GM21515 (cell line): ENCODE measurements at regions not wholly inside any gene's neighbourhood (a gene's known extent, or its start where the extent isn't known, plus 50 kb on each side); places are given as distances from the start of the nearest gene placed in this dataset.

Experiments
- ATAC-seq: cut with Tn5 transposase; IDR thresholded peaks from one replicate; pipeline ENCODE4 v1.9.1; 2021; ENCODE audit not compliant: unreplicated experiment

DNA sequence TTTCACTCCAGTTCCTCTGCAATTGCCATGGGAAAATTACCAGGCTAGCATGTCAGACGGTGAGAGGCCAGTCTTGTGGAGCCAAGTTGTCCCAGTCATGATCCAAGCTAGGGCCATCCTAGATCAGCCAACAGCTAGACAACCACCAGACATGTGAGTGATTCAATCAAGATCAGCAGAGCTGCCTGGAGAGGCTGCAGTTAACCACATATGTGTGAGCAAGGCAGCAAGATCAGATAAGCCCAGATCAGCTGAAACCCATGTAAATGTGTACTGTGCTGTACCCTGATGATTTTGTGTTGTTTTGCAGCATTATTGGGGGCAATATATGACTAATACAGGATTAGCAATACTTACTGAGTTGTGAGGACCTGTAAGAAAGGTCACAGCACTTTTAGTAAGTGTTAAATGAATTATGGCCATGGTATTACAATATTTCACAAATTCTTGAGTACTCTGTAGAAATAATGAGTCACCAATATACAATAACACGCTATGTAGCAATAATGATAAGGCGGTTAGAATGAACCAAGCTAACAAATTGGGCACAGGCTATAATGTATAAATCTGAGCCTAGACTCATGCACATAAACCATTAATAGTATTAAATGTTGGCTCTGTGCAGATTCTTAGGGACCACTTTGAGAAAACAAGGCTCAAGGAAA is 91.4 kb downstream of the SUDS3 start:
- no peak for ATAC-seq

- ATAC-seq, result no peak
Observed at GRCh38 chr12:118472940-118473339, 96.6 kb downstream of the SUDS3 start.

- ATAC-seq, result no peak
Observed at GRCh38 chr12:118480235-118480634, 103.9 kb downstream of the SUDS3 start.

DNA sequence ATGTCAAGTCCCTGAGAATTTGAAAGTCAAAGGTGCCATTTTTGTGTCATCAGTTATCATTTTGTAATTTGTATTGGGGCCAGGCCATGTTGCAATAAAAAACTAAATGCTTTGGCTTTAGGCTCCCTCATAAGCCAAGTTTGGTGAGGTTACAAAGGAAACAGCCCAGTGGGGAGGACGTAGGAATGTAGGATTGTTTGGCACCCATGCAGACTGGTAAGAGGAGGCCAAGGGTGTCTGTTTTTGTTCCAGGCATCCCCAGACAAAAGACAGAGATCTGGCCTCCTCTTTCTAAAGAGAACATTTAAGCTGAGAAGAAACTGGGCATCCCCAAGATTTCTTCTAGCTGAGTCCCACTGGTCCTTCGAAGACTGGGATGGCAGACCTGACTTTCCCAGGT is 111.7 kb downstream of the SUDS3 start:
- ATAC-seq, result no peak

DNA sequence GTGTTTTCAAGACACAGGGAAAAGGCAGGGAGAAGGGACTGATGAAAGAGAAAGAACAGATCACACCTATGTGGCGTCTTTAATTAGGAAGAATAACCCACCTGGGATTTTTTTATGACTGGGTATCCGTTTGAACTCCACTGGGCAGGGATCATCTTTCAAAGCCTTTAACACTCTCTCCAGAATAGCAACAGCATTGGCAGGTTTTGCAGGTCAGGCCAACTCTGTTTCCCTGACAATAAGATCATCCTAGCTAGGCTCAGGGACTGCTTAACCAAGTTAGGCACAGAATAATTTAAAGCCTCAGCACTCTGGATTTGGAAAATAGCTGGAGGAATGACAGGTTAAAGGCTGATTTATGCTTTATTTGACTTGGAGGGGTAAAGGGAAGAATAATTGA is 117.6 kb downstream of the SUDS3 start:
- no peak for ATAC-seq

DNA sequence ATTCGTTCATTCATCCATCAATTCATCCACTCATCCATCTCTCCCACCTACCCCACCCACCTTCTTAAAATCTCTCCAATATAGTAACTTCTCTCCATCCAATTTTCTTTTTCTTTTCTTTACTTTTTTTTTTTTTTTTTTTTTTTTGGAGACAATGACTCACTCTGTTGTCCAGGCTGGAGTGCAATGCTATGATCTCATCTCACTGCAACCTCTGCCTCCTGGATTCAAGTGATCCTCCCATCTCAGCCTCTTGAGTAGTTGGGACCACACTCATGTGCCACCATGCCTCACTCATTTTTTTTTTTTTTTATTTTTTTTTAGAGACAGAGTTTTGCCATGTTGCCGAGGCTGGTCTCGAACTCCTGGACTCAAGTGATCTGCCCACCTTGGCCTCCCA is 118.4 kb downstream of the SUDS3 start:
- ATAC-seq, result no peak

DNA sequence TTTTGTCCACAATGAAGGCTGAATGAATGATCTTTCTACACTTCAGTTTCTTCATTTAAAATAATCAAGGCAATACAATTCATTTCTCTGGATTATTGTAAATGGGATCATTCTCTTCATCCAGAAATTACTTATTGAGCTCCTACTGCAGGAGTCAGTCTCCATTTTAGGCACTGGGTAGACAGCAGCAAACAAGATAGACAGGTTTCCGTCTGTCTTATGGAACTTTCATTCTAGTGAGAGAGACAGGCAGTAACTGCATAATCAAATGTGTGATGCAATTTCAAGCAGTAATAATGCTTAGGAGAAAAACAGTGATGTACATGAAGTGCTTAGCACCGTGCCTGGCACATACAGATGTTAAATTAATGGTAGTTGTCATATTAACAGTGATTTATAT is 118.9 kb downstream of the SUDS3 start:
- ATAC-seq, result no peak

- ATAC-seq, result no peak
Observed at GRCh38 chr12:118498171-118498570, 121.8 kb downstream of the SUDS3 start.

- ATAC-seq, result no peak
Observed at GRCh38 chr12:118500299-118500698, 123.9 kb downstream of the SUDS3 start.

DNA sequence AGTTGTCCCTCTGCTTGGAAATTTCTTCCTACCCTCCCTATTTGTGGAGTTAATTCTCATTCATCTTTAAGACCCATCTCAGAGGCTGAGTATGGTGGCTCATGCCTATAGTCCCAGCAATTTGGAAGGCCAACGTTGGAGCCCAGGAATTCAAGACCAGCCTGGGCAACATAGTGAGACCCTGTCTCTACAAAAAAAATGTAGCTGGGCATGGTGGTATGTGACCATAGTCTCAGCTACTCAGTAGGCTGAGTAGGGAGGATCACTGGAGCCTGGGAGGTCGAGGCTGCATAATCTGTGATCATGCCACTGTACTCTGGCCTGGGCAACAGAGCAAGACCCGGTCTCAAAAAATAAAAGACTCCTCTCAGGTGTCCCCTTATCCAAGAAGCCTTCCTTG is 125.1 kb downstream of the SUDS3 start:
- no peak for ATAC-seq

- no peak for ATAC-seq
Observed at GRCh38 chr12:118503476-118503875, 127.1 kb downstream of the SUDS3 start.

GRCh38 chr12:118512669-118513068 is 136.3 kb downstream of the SUDS3 start:
- no peak for ATAC-seq

GRCh38 chr12:118513611-118514010 is 137.3 kb downstream of the SUDS3 start:
- ATAC-seq, result no peak

GRCh38 chr12:118514297-118514696 is 137.9 kb downstream of the SUDS3 start:
- ATAC-seq, result no peak

DNA sequence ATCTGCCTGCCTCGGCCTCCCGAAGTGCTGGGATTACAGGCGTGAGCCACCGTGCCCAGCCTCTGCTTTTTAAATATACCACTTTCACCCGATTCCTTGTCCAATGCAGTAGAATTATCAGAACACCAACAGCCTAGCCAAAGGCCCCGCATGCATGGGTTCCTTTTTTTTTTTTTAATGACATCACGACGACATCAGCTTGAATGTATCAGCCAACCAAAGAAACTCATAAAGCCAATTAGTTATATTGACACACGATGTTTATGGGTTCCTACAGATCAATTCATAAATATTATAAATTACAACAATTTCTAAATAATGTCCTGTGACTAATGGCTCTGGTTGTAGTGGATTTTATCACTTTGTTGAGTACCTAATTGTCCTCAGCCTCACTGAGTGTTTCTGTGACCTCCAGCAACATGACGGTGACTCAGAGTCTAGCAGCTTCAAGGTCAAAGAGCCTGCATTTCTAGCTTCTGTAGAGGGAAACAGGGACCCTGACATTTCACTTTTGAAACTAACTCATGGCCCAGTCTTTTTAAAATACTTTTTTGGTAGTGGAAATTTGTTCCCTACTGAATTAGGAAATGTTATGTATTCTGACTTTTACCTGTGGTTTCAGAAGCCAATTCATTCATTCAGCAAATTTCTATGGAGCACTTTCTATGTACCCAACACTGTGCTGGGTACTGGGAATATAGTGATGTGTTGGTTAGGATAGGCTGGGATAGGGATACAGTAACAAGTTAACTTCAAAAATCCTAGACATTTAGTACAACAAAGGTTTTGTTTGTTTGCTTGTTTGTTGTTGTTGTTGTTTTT is 144.1 kb downstream of the SUDS3 start:
- ATAC-seq, result no peak

- no peak for ATAC-seq
Observed at GRCh38 chr12:118521036-118521370, 144.6 kb downstream of the SUDS3 start.

DNA sequence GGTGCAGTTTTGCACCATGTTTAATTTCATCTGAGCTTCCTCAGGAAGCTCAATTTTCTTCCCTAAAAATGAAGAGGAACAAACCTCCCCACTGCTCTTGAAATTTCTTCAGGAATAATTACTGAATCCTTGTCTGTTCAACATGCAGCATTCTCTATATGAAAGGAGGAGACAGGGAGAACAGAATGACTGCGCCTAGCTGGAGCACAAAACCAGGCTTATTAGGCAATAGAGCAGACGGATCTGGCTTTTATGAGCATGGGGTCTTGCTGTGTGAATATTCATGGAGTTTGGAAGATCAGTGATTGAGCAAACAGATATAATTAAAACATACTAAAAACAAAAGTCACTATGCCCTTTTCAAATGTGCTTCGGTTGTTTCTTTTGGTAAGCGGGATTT is 148.1 kb downstream of the SUDS3 start:
- ATAC-seq, result no peak

GRCh38 chr12:118525216-118525615 is 148.9 kb downstream of the SUDS3 start:
- no peak for ATAC-seq

- no peak for ATAC-seq
Observed at GRCh38 chr12:118526255-118527095, 150.1 kb downstream of the SUDS3 start.

- ATAC-seq, result no peak
Observed at GRCh38 chr12:118527310-118527709, 151.0 kb downstream of the SUDS3 start.

DNA sequence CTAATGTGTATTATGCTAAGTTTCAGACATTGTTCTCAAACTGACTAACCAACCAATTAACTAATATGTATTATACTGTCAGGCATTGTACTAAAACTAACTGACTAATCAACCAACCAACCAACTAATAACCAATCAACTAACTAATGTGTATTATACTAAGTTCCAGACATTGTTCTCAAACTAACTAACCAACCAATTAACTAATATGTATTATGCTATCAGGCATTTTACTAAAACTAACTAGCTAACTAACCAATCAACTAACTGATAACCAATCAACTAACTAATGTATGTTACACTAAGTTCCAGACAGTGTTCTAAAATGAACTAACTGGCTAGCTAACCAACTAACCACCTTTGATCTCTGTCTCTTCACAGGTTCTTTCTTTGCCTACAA is 152.3 kb downstream of the SUDS3 start:
- ATAC-seq, result no peak

GRCh38 chr12:118534003-118534402 is 157.6 kb downstream of the SUDS3 start:
- no peak for ATAC-seq
